IPS-20b (cell line): ENCODE measurements at regions not wholly inside any gene's neighbourhood (a gene's known extent, or its start where the extent isn't known, plus 50 kb on each side); places are given as distances from the start of the nearest gene placed in this dataset.

Source experiments
- H3K27ac ChIP-seq: one replicate; pipeline ENCODE4 v1.5.1; 2013; ENCODE audit warnings: low read length
- H3K27me3 ChIP-seq: 2 replicates; pipeline ENCODE4 v1.6.1; 2013; ENCODE audit warnings: mild to moderate bottlenecking, low read length, inconsistent platforms; ENCODE audit not compliant: insufficient read depth
- H3K36me3 ChIP-seq: 2 replicates; pipeline ENCODE4 v1.6.1; 2013; ENCODE audit warnings: low read depth, mild to moderate bottlenecking, inconsistent platforms, low read length, moderate library complexity; ENCODE audit not compliant: insufficient read depth
- H3K4me1 ChIP-seq: 2 replicates; pipeline ENCODE4 v1.6.1; 2013; ENCODE audit warnings: mild to moderate bottlenecking, control low read depth, inconsistent platforms, low read length, moderate library complexity; ENCODE audit not compliant: insufficient read depth
- H3K4me3 ChIP-seq: 2 replicates; pipeline ENCODE4 v1.5.1; 2013; ENCODE audit warnings: mild to moderate bottlenecking, low read length, inconsistent platforms
- H3K9ac ChIP-seq: 2 replicates; pipeline ENCODE4 v1.6.1; 2013; ENCODE audit warnings: low read depth, mild to moderate bottlenecking, inconsistent platforms, low read length, moderate library complexity
- H3K9me3 ChIP-seq: 2 replicates; pipeline ENCODE4 v1.6.1; 2013; ENCODE audit warnings: mild to moderate bottlenecking, low read depth, low read length, inconsistent platforms; ENCODE audit not compliant: insufficient read depth

DNA sequence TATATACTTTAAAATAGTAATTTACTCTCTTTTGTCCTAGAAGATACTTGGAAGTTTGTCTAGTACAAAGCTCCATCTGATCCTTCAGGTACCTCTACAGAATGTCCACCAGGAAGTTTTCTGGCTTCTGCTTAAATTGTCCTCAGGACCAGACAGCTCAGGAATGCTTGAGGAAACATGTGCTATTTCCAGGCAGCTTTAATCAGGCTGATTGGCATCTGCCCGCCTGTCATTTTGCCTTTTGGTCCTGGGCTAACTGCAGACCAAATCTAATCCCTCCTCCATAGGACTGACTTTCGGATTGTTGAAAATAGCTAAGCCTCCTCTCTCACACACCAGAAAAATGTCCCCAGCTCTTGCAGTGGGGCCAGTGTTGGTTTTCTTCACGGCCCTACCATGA is 113.4 kb upstream of the RGMA start:
- Histone ChIP-seq H3K9ac (no peak overlapping the region), H3K9me3 (no peaks in the 10 kb centered on the region), H3K27me3 (0 out of 2 replicates have a peak, but pooled peaks cover 3% of the 10 kb centered on the region), H3K36me3 (no peaks in the 10 kb centered on the region), H3K4me1 (peaks cover 12% of the 10 kb centered on the region; the same call in 1 of the 2 replicates), H3K4me3 (no peak overlapping the region), H3K27ac (no peak overlapping the region)

GRCh38 chr15:93201940-93202339 is 112.9 kb upstream of the RGMA start:
- Histone ChIP-seq H3K27ac (no peak overlapping the region), H3K4me1 (peaks cover 12% of the 10 kb centered on the region; the same call in 1 of the 2 replicates), H3K9me3 (no peaks in the 10 kb centered on the region), H3K4me3 (no peak overlapping the region), H3K9ac (no peak overlapping the region), H3K27me3 (0 out of 2 replicates have a peak, but pooled peaks cover 3% of the 10 kb centered on the region), H3K36me3 (no peaks in the 10 kb centered on the region)

DNA sequence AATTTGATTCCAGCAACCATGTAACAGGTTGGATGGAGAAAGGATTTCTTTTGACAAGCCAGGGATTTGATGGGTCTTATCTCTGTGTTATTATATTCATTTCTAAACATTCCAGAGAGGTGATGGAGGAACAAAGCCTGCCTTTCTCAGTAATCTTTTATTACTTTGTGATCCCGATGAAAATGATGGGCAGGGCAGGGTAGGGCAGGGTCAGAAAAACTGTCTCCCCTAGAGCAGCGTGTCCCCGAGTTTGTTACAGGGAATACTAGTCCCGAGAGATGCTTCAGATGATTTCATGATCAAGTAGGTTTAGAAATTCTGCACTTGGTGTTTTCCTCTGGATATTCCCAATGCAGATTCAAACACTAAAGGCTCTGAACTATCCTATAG is 111.8 kb upstream of the RGMA start:
- H3K9me3 ChIP-seq: no peaks in the 10 kb centered on the region
- H3K36me3 ChIP-seq: no peaks in the 10 kb centered on the region
- H3K9ac ChIP-seq: no peak overlapping the region
- H3K4me1 ChIP-seq: peaks cover 12% of the 10 kb centered on the region; the same call in 1 of the 2 replicates
- no peak overlapping the region for H3K27ac ChIP-seq
- no peak overlapping the region for H3K4me3 ChIP-seq
- H3K27me3 ChIP-seq: 0 out of 2 replicates have a peak, but pooled peaks cover 3% of the 10 kb centered on the region

GRCh38 chr15:93200081-93200836 is 111.2 kb upstream of the RGMA start:
- Histone ChIP-seq H3K27ac (no peak overlapping the region), H3K4me1 (peaks cover 12% of the 10 kb centered on the region; the same call in 1 of the 2 replicates), H3K27me3 (0 out of 2 replicates have a peak, but pooled peaks cover 3% of the 10 kb centered on the region), H3K4me3 (peak overlapping the region; percentile 26; the same call in 1 of the 2 replicates), H3K36me3 (no peaks in the 10 kb centered on the region), H3K9ac (no peak overlapping the region), H3K9me3 (no peaks in the 10 kb centered on the region)

DNA sequence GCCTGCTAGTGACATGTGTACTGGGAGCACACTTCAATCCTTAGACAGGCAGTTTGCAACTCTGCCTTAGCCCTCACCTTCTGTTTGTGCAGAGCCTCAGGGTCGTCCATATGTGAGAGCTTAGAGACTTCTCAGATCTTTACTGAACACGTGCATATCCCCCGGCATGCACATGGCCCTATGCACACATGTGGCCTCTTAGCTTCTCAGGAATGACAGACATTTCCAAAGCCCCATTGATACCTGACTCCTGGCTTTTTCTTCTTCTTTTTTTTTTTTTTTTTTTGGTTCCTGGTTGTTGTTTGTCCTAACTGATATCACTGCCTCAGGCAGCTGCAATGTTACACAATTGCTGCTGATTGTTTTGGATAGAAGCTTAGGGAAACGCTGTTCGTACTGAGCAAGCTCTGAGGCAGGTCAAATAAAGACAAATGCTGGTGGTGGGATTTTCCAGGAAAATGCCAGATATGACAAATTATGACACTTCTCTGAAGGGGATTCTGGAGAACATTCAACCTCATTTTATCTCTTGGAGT is 107.2 kb upstream of the RGMA start:
- H3K27ac ChIP-seq: no peak overlapping the region
- no peaks in the 10 kb centered on the region for H3K36me3 ChIP-seq
- H3K9ac ChIP-seq: no peak overlapping the region
- H3K4me1 ChIP-seq: peaks cover 12% of the 10 kb centered on the region; the same call in 1 of the 2 replicates
- no peaks in the 10 kb centered on the region for H3K27me3 ChIP-seq
- H3K4me3 ChIP-seq: no peak overlapping the region
- H3K9me3 ChIP-seq: no peaks in the 10 kb centered on the region

DNA sequence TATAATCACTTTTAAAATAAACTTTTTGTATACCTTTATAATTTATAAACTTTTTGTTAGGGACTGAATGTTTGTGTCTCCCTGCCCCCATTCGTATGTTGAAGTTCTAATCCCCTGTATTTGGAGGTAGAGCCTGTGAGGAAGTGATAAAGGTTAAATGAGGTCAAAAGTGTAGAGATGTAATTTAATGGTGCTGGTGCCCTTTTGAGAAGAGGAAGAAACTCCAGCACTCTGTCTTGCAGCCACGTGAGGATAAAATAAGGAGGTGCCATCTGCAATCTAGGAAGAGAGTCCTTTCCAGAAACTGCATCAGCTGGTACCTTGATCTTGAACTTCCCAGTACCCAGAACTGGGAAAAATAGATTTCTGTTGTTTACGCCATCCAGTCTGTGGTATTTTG is 106.1 kb upstream of the RGMA start:
- Histone ChIP-seq H3K27ac (no peak overlapping the region), H3K4me1 (peaks cover 7% of the 10 kb centered on the region; the same call in 1 of the 2 replicates), H3K27me3 (0 out of 2 replicates have a peak, but pooled peaks cover 2% of the 10 kb centered on the region), H3K9me3 (no peaks in the 10 kb centered on the region), H3K9ac (no peak overlapping the region), H3K4me3 (no peak overlapping the region), H3K36me3 (no peaks in the 10 kb centered on the region)

DNA sequence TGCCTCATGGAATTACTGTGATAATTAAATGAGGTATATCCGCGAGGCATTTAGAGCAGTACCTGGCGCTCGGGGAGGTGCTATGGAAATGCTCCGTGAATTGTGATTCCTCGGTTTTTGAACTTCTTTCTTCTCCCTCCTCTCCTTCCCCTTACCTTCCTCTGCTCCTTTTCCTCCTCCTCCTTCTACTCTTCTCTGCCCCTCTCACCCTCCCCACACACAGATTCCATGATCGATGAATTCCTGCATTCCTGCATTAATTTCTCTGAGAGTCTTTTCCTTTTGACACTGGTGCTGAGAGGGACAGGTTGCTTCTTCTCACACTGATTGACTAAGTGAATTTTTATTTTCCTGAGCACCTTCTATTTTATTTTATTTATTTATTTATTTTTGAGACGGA is 101.2 kb upstream of the RGMA start:
- Histone ChIP-seq H3K27me3 (0 out of 2 replicates have a peak, but pooled peaks cover 12% of the 10 kb centered on the region), H3K9ac (no peak overlapping the region), H3K27ac (no peak overlapping the region), H3K9me3 (no peaks in the 10 kb centered on the region), H3K4me1 (peaks cover 21% of the 10 kb centered on the region; the same call in 1 of the 2 replicates), H3K4me3 (peak overlapping the region; percentile 29; the same call in 1 of the 2 replicates), H3K36me3 (no peaks in the 10 kb centered on the region)

- peaks cover 21% of the 10 kb centered on the region; the same call in 1 of the 2 replicates for H3K4me1 ChIP-seq
- H3K36me3 ChIP-seq: no peaks in the 10 kb centered on the region
- 0 out of 2 replicates have a peak, but pooled peaks cover 12% of the 10 kb centered on the region for H3K27me3 ChIP-seq
- H3K4me3 ChIP-seq: peak overlapping the region; percentile 29; the same call in 1 of the 2 replicates
- H3K9me3 ChIP-seq: no peaks in the 10 kb centered on the region
- H3K9ac ChIP-seq: no peak overlapping the region
- no peak overlapping the region for H3K27ac ChIP-seq
These were observed 100.5 kb upstream of the RGMA start for GRCh38 chr15:93189561-93189960.

DNA sequence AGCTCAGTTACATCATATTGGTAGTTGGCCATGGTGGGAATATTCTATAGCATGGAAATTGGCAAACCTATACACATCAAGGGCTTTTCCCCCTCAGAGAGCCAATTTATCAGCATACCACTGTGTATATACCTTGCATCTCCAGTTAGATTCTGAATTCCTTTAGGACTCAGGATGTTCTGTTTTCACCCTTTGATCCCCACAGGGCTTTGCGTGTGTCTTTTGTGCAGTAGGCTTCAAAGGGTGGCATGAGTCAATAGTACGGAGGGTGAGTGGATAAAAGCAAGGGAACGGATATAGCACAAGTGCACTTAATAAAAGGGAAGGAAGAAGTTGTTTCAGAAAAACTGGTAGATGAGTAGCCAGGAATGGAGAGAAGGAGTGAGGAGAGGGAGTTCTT is 99.2 kb upstream of the RGMA start:
- H3K36me3 ChIP-seq: no peaks in the 10 kb centered on the region
- H3K4me1 ChIP-seq: peaks cover 22% of the 10 kb centered on the region
- no peak overlapping the region for H3K27ac ChIP-seq
- no peak overlapping the region for H3K4me3 ChIP-seq
- no peak overlapping the region for H3K9ac ChIP-seq
- 0 out of 2 replicates have a peak, but pooled peaks cover 12% of the 10 kb centered on the region for H3K27me3 ChIP-seq
- no peaks in the 10 kb centered on the region for H3K9me3 ChIP-seq

GRCh38 chr15:93185796-93186195 is 96.8 kb upstream of the RGMA start:
- Histone ChIP-seq H3K27me3 (0 out of 2 replicates have a peak, but pooled peaks cover 12% of the 10 kb centered on the region), H3K4me1 (peaks cover 27% of the 10 kb centered on the region), H3K9ac (no peak overlapping the region), H3K9me3 (no peaks in the 10 kb centered on the region), H3K27ac (no peak overlapping the region), H3K4me3 (no peak overlapping the region), H3K36me3 (no peaks in the 10 kb centered on the region)

GRCh38 chr15:93182703-93183205 is 93.7 kb upstream of the RGMA start:
- Histone ChIP-seq H3K4me1 (peaks cover 32% of the 10 kb centered on the region), H3K9me3 (no peaks in the 10 kb centered on the region), H3K36me3 (no peaks in the 10 kb centered on the region), H3K27ac (no peak overlapping the region), H3K27me3 (no peaks in the 10 kb centered on the region; the same call in 1 of the 2 replicates), H3K4me3 (no peak overlapping the region), H3K9ac (no peak overlapping the region)
